ENCODE measurements at regions not wholly inside any gene's neighbourhood (a gene's known extent, or its start where the extent isn't known, plus 50 kb on each side); places are given as distances from the start of the nearest gene placed in this dataset.
"Not testable (repeated sequence)": the region's sequence is repeated elsewhere in the genome, so short reads cannot be mapped to it uniquely, and the experiment has no call there.

DNA sequence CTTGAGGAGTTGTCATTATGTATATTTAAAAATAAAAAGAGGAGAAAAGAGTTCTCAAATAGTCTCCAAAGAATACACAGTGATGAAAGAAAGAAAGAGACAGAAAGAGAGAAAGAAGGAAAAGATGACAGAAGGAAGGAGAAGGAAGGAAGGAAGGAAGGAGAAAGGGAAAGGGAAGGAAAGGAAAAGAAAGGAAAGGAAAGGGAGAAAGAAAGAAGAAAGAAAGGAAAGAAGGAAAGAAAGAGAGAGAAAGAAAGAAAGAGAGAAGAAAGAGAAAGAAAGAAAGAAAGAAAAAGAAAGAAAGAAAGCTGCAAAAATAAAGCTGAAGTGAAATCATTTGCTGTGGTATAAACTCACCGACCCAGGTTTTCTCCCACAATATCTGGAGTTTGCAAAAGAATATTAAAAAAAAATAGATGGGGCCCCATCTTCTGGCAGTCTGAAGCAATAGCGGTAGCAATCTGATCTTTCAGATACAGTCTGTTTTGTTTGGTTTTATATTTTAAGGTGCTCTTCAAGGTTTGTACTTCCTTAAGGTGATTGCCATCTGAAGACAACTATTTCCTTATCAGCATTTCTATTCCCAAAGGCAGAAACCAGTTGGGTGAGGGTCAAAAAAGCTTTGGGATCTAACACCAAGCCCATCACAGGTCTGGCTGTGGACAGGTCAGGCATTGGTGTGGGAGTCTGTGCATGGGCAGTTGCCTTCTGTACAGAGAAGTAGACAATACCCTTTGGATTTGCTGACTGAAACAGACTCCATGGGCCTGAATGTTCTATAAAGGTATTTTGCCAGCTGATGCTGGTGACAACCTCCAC, 160.4 kb downstream of the CPEB2 start:
- no peak for DNase-seq (ENCODE audit: low read depth in 2 of 2, low spot score in 1 of 2)

DNA sequence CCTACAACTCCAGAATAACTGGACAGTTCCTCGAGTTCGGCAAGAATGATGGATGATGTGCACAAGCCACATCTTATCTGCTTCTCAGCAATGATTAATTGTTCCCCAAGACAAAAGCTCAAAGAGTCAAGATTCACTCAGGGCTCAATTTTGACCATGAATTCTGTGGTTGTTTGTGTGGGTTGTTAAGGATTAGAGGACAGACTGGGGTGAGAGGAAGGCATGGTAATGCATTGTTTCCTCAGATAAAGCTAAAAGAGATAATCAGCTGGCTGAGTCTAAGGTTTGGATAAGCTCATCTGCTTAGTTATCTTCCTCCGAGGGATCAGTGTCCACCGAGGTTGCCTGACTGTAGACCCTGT, 161.0 kb downstream of the CPEB2 start:
- DNase-seq (ENCODE audit: low read depth in 2 of 2, low spot score in 1 of 2) = no peak

DNA sequence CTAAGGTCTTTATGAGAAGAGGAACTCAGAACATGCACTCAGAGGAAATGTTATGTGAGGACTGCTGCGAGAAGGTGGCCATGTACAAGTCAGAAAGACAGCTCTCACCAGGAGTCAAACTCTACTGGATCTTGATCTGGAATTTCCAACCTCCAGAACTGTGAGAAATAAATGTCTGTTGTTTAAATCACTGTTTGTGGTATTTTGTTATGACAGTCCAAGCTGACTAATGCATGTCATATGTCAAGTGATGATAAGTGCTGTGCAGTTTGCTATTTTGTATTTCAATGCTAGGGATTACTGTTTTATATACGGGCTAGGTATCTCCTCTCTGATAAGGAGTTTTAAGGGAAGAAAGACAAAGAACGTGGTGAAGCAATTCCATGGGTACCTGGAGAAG, 162.3 kb downstream of the CPEB2 start:
- no peak for DNase-seq (ENCODE audit: low read depth in 2 of 2, low spot score in 1 of 2)

DNA sequence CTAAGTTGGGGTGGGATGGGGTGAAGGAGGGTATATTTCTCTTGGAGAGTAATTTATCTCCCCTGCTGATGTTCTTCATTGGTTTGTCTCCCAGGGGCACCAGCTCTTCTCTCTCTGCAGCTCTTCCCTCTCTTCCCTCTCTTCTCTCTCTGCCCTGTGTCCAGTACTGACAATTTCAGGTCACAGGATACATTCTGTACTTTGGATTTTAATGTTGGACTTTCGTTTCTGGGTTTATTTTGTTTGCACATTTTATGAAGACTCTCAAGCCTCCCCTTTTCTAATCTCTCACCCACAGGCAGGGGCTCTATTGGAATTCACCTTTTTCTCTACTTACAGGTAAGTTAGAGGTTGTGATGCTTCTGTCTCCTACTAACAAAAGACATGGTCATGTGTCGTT, 165.5 kb downstream of the CPEB2 start:
- DNase-seq (ENCODE audit: low read depth in 2 of 2, low spot score in 1 of 2) = no peak

DNA sequence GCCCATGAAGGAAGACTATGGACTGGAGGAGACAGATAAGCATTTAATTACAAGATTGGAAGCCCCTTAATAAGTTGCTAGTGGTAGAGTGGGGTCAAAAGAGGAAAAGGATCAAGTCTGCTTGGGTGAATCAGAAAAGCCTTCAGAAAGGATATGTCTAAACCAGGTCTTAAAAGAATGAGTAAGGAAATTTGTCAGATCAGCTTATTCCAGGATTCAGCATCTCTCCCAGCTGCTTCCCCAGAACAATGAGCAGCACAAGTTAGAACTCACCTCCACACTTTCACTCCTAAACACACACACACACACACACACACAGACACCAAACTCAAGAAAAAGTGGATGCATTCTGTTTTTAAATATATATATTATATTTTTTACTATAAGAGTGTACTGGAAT, 166.5 kb downstream of the CPEB2 start:
- DNase-seq (ENCODE audit: low read depth in 2 of 2, low spot score in 1 of 2) = no peak

DNA sequence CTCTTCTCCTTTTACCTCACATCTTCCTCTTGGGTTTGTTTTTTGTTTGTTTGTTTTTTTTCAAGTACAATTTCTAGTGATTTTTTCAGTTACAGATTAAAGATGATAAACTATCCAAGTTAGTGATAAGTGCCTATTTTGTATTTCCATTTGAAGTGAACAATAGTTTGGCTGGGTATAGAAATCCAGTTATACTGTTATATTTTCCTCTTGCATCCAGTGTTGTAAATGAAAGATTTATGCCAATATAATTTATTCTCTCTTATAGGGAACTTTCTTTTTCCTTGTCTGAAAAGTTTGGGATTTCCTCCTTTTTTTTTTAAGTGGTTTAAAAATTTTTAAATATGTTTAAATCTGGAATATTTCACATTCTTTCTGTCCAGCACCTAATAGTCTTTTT, 169.4 kb downstream of the CPEB2 start:
- no peak for DNase-seq (ENCODE audit: low read depth in 2 of 2, low spot score in 1 of 2)

DNA sequence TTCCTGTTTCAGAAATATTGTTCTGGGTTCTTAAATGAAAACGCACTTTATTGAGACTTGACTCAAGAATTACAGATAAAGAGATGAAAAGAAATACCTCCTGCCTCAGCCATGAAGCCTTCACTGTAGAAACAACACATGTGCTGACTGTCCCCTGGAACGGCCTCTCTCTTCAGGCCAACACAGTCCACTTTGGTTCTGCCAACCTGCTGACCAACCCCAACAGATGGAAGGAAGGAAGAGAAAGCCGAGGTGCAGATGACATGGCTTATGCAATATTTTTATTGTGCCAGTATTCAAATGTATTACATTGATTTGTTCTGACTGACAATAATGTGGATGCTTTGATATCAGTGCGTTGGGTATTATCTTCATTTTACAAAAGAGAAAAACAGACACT, 171.0 kb downstream of the CPEB2 start:
- DNase-seq (ENCODE audit: low read depth in 2 of 2, low spot score in 1 of 2) = no peak

DNA sequence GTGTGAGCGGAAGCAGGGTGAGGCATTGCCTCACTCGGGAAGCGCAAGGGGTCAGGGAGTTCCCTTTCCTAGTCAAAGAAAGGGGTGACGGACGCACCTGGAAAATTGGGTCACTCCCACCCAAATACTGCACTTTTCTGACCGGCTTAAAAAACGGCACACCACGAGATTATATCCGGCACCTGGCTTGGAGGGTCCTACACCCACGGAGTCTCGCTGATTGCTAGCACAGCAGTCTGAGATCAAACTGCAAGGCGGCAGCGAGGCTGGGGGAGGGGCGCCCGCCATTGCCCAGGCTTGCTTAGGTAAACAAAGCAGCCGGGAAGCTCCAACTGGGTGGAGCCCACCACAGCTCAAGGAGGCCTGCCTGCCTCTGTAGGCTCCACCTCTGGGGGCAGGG, 171.9 kb downstream of the CPEB2 start:
- not testable (repeated sequence) for DNase-seq (ENCODE audit: low read depth in 2 of 2, low spot score in 1 of 2)

DNA sequence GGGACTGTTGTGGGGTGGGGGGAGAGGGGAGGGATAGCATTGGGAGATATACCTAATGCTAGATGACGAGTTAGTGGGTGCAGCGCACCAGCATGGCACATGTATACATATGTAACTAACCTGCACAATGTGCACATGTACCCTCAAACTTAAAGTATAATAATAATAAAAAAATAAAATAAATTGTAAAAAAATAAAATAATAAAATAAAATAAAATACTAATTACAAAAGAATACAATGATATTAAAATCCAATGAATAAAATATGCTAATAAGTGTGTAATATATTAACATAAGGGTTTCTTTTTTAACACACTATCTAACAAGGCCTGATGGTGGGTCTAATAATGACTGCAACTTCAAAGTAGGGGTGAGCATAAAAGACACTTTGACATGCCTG, 177.6 kb downstream of the CPEB2 start:
- DNase-seq (ENCODE audit: low read depth in 2 of 2, low spot score in 1 of 2) = not testable (repeated sequence)

DNA sequence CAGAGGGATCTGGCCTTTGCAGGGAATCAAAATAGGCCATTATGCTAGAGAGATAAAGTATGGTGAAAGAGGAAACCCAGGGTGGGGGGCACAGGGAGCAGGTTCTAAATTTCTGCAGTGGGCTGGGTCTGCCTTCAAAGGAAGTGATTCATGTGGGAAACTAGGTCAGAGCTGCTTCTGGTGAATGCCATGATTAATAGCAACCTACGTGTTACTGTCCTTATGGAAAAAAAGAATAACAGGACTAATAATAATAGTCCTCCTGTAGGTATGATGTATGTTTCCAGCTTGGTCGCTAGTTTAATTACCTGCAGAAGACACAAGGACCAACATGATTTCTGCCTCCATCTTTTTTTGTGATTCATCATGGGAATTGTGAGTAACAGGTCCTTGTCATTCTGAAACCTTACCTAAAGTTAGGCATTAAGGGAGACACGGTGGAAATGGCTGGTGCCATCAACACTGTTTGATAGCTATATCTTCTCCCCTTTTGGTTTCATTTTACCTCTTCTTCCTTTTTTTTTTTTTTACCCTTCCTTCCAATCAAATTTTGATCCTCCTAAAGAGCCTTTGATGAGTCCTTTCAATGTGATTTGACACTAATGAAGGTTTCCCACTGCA, 180.4 kb downstream of the CPEB2 start:
- no peak for DNase-seq (ENCODE audit: low read depth in 2 of 2, low spot score in 1 of 2)

DNA sequence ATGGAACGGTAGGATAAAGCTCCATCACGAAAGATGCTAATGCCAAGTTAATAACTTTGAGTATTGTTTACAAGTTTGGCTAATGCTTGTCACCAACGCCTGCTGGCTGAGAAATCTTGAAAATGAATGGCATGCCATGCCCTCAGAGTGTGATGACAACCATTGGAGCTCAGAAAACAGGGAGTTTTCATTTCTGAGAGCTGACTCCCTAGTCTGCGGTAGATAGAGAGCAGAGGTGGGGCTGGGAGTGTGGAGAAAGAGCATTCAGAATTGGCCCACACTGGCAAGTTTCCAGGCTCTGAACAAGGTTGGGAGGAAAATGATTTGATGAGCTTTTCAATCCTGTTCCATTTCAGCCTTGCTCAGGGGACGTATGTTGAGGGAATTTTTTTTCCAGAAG, 183.9 kb downstream of the CPEB2 start:
- DNase-seq (ENCODE audit: low read depth in 2 of 2, low spot score in 1 of 2) = no peak

DNA sequence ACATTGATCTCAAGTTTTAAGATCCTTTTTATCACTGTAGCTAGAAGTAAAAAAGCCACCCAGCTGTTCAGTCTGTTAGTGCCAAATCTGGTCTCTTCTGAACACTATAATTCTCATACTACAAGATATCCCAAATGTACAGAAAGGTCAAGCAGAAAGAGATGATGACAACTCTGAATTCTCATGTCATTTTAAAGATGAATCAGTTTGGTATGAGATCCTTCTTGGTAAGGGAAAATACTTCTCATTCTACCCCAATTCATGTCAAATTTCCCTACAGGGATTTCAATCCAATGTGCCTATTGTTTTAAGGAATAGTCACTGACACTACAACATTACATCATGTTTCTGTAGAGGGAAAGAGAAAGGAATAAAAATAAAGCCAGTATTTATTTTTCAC, 184.5 kb downstream of the CPEB2 start:
- no peak for DNase-seq (ENCODE audit: low read depth in 2 of 2, low spot score in 1 of 2)

DNA sequence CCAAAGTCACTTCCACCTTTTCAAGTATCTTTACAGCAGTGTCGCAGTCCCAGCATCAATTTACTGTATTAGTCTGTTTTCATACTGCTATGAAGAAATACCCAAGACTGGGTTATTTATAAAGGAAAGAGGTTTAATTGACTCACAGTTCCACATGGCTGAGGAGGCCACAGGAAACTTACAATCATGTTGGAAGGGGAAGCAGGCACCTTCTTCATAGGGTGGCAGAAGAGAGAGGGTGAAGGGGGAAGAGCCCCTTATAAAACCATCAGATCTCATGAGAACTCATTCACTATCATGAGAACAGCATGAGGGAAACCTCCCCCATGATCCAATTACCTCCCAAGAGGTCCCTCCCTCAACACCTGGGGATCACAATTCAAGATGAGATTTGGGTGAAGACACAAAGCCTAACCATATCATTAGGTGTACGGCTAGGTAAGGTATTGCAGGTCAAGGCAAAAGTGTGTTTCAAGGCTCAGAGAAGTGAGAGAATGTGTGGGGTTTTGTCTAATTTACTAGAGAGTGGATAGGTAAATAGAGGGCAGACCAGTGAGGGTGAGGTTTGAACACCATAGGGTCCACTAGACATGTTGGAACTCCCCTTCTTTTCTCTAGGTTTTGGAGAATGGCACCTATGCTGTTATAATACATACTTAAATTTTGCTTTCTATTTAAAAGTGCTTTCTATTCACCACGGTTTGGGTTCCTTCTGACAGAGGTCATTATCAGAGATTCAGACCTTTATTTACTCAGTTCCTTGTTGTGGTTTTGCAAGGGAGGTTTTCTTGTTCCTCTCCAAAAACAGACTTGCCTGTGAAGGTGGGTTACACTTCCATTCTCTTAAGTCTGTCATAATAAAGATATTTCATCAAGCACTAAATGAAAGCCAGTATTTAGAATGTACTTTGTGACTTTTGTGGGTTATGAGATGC, 186.6 kb downstream of the CPEB2 start:
- DNase-seq (ENCODE audit: low read depth in 2 of 2, low spot score in 1 of 2) = no peak

DNA sequence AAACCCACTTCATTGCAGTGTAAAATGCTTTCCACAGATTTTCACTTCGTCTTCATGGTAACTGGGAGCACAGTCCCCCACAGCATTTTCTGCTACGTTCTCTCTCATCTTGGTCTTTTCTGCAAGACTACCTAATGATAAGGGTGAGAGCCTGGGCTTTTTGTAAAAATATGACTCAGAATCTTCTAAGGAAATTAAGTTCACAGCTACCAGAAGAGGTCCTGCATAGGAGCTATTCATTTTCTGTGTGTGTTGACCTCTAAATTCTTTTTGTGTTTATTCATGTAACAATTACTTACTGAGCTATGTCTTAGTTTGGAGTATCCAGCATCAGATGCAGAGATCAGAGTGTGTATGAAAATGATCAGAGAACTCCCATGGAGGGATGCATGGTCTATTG, 192.2 kb downstream of the CPEB2 start:
- no peak for DNase-seq (ENCODE audit: low read depth in 2 of 2, low spot score in 1 of 2)

DNA sequence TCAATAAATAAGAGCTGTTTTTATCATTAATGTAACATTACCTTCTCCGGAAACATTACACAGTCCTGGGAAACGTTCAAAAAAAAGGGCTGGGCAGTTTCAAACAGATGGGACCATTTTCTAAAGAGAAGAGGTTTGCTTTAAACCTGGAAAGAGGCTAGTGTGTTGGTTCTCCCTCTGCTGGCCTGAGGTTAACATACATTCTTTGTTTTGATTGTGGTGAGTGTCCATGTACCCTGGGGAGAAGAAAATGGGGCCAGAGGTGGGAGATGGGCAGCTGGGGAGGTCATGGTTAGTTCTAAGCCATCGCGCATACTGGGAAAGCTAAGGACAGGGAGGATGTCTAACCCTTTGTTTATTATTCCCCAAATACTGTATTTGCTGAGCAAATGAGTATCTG, 194.7 kb downstream of the CPEB2 start:
- no peak for DNase-seq (ENCODE audit: low read depth in 2 of 2, low spot score in 1 of 2)

DNA sequence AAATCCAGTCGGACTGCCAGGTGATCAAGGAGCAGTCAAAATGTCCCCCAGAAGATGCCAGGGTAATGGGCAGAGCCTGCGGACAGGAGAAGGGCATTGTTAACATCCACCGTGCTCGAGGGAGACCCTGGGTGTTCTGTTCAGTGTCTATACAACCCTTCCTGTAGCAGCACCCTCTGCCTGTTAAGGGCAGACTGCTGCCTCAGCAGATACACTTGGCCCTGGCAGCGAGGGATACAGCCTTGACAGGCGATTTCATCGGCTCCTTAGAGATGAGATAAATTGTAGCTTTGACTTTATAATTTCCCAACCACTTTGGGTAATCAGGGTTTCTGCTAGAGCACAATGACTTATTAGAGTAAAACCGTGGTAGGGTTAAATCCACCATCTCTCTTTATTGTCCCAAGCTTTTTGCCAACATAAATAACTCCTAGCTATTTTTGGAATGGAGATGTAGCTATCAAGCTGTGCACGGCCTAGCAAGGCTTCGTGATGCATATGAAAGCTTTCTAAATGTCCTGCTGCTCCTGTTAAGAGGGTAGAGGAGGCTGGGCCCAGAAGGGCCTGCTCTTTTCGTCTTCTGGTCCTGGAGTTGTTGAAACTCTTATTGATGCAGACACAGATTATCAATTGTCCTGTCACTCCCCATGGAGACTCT, 195.9 kb downstream of the CPEB2 start:
- no peak for DNase-seq (ENCODE audit: low read depth in 2 of 2, low spot score in 1 of 2)

DNA sequence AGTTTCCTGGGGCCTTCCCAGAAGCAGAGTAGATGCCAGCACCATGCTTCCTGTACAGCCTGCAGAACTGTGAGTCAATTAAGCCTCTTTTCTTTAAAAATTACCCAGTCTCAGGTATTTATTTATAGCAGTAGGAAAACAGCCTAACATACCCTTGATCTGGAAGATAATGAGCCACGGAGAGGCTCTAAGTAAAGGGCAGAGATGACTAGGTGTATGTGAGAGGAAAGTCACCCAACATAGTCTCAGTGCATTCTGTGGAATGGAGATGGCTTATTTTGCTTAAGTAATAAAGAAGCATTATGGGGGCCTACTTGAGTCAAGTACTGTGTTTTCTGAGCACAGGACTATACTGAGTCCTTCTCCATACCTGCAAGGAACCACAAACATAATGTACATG, 199.5 kb downstream of the CPEB2 start:
- DNase-seq (ENCODE audit: low read depth in 2 of 2, low spot score in 1 of 2) = no peak

DNA sequence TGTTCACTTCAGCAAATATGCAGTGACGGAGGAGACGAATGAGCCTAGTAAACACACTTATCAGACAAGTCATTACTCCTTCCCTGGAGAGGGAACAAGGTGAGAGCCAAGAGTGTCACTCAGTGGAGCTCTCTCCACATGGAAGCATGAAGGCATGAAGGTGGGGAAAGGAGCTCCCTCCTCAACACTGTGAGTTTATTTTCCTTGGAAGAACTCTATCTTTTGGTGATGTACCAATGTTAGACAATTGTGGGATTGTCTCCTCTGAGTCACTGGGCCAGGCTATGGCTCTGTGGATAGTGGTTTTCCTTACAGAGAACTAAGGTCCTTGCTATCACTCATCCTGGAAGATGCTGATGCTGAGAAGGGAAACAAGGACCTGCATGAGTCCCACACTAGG, 200.2 kb downstream of the CPEB2 start:
- no peak for DNase-seq (ENCODE audit: low read depth in 2 of 2, low spot score in 1 of 2)

DNA sequence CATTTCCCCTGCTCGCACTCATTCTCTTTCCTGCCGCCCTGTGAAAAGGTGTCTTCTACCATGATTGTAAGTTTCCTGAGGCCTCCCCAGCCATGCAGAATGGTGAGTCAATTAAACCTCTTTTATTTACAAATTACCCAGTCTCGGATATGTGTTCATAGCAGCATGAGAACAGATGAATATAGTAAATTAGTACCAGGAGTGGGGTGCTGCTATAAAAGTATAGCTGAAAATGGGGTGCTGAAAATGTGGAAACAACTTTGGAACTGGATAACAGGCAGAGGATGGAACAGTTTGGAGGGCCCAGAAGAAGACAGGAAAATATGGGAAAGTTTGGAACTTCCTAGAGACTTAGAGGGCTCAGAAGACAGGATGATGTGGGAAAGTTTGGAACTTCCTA, 204.2 kb downstream of the CPEB2 start:
- not testable (repeated sequence) for DNase-seq (ENCODE audit: low read depth in 2 of 2, low spot score in 1 of 2)

DNA sequence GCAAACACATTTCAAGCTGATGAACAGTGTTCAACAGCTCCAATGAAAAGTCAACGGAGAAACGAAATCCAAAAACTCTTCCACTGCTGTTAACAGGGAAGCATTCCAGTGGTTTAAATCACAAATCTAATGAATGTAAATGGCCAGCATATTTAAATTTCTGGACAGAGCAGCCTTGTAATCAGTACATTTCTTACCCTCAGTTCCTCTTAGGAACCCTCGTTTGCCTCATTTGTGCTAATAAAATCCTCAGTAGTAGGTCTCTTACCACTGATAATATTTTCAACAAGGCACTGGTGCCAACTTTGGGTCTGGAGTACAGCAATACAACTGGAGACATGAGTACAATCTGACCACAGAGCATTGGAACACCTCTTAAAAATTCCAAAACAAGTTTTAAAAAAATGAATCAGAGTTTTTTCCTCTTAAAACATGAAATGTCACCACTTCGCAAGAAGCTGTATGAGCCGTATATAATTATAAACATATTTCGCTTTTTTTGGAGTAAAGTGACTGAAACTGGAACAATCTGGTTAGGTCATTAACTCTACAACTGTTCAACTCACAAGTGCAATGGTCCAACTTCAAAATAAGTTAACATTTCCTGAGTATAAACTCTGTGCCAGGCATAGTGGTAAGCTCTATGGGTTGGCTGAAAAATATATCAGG, 211.2 kb downstream of the CPEB2 start:
- DNase-seq (ENCODE audit: low read depth in 2 of 2, low spot score in 1 of 2) = no peak

DNA sequence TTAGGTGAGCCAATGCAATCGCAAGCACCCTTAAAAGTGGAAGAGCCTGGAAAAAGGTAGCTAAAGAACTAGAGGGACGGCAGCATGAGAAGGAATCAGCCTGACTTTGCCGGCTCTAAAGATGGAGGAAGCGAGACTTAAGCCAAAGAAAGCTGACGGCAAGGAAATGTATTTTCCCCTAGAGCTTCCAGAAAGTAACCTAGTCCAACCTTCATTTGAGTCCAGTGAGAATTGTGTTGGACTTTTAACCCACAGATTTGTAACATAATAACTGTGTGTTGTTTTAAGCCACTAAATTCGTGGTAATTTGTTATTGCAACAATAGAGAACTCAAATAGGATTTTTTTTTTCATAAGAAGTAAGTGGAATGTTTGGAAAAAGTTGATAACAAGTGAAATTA, 212.7 kb upstream of the C1QTNF7 start:
- DNase-seq (ENCODE audit: low read depth in 2 of 2, low spot score in 1 of 2) = no peak

All from stimulated activated CD8-positive, alpha-beta memory T cell treated with anti-CD3 and anti-CD28 coated beads, Interleukin-4, amount 100 ng/mL, for 1 hour (primary cell).